Peyer's patch (tissue), 4 donors: ENCODE measurements at regions not wholly inside any gene's neighbourhood (a gene's known extent, or its start where the extent isn't known, plus 50 kb on each side); places are given as distances from the start of the nearest gene placed in this dataset.

ENCODE experiments used
- DNase-seq, 3 donors: peaks; one replicate each; pipeline ENCODE4 v3.0.0-alpha.2; 2017 to 2019
- H3K27ac ChIP-seq, 4 donors: fragments of 200-600 bp; sonication (generic); one replicate each; pipeline ENCODE4 v1.5.1; 2016 to 2019
- H3K27me3 ChIP-seq, 2 donors: fragments of 200-600 bp; sonication (generic); one replicate each; pipeline ENCODE4 v1.5.1; 2019
- H3K36me3 ChIP-seq, 3 donors: fragments of 200-600 bp; sonication (generic); one replicate each; pipeline ENCODE4 v1.5.1; 2016 to 2019
- H3K4me1 ChIP-seq, 4 donors: fragments of 200-600 bp; sonication (generic); one replicate each; pipeline ENCODE4 v1.5.1; 2016 to 2019
- H3K4me3 ChIP-seq, 4 donors: fragments of 200-600 bp; sonication (generic); 1 replicate in 3 of 4; 2 replicates in 1 of 4; pipeline ENCODE4 v1.5.1; 2016 to 2019; ENCODE audit warnings: mild to moderate bottlenecking in 1 of 4
- H3K9me3 ChIP-seq, 4 donors: fragments of 200-600 bp; sonication (generic); one replicate each; pipeline ENCODE4 v1.5.1; 2016 to 2019; ENCODE audit warnings: mild to moderate bottlenecking in 1 of 4
- POLR2A ChIP-seq, 2 donors: fragments of 450-650 bp; IDR thresholded peaks; one replicate each; pipeline ENCODE4 v1.5.1; 2017; ENCODE audit warnings: antibody characterized with exemption in 2 of 2, mild to moderate bottlenecking in 2 of 2, moderate library complexity in 2 of 2
- TF ChIP-seq, protein P1 (sequence below), 6 experiments: fragments of 450-650 bp in 4 of 6; fragments of 200-600 bp in 2 of 6; sonication (generic) in 1 of 6; IDR thresholded peaks; one replicate each; pipeline ENCODE4 v1.5.1; 2017 to 2019; ENCODE audit warnings: antibody characterized with exemption in 6 of 6, mild to moderate bottlenecking in 3 of 6, moderate library complexity in 1 of 6

DNA sequence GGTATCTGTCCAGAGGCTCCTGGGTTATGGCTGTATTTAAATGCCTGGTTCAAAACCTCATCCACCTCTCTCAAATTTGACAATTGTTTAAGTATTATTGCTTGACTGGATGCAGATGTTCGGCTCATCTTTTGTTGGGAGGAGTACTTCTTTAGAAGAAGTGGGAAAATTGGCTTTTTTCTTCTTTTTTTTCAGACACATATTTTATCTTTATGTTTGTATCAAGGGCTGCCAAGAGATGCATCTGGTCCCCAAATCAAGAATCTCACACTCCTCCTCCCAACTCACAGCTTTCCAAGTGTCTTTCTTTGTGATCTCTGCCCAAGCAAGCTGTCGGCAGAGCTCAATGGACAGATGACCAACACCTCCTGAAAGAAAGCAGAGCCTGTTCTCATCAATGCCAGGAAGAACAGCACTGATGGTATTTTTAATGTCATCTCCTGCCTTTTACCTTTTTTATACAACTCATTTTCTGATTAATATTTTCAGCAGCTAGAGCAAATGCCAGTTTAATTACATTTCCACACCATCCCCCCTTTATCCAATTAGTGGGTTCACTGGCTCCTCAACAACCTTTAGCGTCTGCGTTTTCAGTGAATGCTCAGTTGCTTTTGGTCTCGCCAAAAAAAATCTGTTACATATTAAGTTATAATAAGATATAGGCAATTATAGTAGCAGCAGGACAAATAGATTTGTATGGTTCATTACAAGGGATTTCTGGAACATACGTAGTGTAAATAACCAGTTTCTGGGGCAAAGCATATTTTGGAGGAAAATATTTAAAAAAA is 110.3 kb upstream of the SLIT3 start:
- H3K36me3 ChIP-seq: no peaks in the 10 kb centered on the region
- no peak overlapping the region for H3K4me3 ChIP-seq
- H3K9me3 ChIP-seq: no peaks in the 10 kb centered on the region
- H3K4me1 ChIP-seq: no peaks in the 10 kb centered on the region
- no peaks in the 10 kb centered on the region for H3K27me3 ChIP-seq
- no peak for DNase-seq
- TF ChIP-seq, protein P1, sequence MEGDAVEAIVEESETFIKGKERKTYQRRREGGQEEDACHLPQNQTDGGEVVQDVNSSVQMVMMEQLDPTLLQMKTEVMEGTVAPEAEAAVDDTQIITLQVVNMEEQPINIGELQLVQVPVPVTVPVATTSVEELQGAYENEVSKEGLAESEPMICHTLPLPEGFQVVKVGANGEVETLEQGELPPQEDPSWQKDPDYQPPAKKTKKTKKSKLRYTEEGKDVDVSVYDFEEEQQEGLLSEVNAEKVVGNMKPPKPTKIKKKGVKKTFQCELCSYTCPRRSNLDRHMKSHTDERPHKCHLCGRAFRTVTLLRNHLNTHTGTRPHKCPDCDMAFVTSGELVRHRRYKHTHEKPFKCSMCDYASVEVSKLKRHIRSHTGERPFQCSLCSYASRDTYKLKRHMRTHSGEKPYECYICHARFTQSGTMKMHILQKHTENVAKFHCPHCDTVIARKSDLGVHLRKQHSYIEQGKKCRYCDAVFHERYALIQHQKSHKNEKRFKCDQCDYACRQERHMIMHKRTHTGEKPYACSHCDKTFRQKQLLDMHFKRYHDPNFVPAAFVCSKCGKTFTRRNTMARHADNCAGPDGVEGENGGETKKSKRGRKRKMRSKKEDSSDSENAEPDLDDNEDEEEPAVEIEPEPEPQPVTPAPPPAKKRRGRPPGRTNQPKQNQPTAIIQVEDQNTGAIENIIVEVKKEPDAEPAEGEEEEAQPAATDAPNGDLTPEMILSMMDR (IDR thresholded peaks at IDR 0.05): no peak
- H3K27ac ChIP-seq: no peak overlapping the region

DNA sequence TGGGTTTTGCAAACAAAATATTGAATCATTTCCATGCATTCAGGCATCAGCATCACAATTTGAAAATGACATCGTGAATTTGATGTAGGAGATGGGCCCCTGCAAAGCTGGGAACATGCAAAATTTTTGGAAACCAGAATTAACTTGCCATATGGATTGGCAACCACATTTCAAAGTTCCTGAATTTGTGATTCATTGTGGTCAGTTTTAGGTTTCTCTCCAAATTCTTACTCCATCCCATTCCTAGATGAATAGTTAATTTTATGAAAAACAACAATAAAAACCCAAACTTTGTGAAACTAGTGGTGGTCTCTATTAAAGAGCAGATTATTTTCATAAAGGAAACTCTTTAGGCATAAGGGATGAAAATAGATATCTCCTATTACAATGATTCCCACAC is 107.8 kb upstream of the SLIT3 start:
- no peak overlapping the region for H3K4me3 ChIP-seq
- no peak for TF ChIP-seq POLR2A (IDR thresholded peaks at IDR 0.05)
- TF ChIP-seq, protein P1 (IDR thresholded peaks at IDR 0.05): no peak
- no peaks in the 10 kb centered on the region for H3K9me3 ChIP-seq
- DNase-seq: no peak
- no peaks in the 10 kb centered on the region for H3K27me3 ChIP-seq
- H3K27ac ChIP-seq: no peak overlapping the region
- H3K36me3 ChIP-seq: no peaks in the 10 kb centered on the region
- no peaks in the 10 kb centered on the region for H3K4me1 ChIP-seq

GRCh38 chr5:169408171-169408570 is 107.2 kb upstream of the SLIT3 start:
- Histone ChIP-seq H3K9me3 (no peaks in the 10 kb centered on the region), H3K4me1 (no peaks in the 10 kb centered on the region), H3K4me3 (no peak overlapping the region), H3K27ac (no peak overlapping the region), H3K27me3 (no peaks in the 10 kb centered on the region), H3K36me3 (no peaks in the 10 kb centered on the region)
- no peak for TF ChIP-seq POLR2A (IDR thresholded peaks at IDR 0.05)
- TF ChIP-seq, protein P1 (IDR thresholded peaks at IDR 0.05): no peak
- DNase-seq: no peak

DNA sequence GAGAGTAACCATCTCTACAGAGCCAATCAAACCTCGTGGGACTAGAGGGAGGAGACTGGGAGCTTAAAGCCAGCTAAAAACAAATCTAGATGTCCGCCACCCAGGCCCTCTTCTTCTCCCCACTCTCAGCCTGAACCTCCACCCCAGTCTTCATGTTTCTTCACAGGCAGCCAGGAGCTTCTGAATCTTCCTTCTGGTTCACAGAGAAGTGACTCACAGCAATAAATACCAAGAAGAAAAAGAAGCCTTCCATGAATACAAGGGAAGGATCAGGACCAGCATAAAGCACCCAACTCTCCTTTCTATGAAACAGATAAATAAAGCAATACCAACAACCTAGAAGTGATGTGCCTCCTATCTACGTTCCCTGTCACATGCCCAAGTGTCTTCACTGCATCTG is 103.3 kb upstream of the SLIT3 start:
- Histone ChIP-seq H3K27me3 (no peaks in the 10 kb centered on the region), H3K4me1 (no peaks in the 10 kb centered on the region), H3K36me3 (no peaks in the 10 kb centered on the region), H3K9me3 (no peaks in the 10 kb centered on the region), H3K4me3 (no peak overlapping the region), H3K27ac (no peak overlapping the region)
- no peak for DNase-seq
- no peak for TF ChIP-seq POLR2A (IDR thresholded peaks at IDR 0.05)
- TF ChIP-seq, protein P1 (IDR thresholded peaks at IDR 0.05): no peak

DNA sequence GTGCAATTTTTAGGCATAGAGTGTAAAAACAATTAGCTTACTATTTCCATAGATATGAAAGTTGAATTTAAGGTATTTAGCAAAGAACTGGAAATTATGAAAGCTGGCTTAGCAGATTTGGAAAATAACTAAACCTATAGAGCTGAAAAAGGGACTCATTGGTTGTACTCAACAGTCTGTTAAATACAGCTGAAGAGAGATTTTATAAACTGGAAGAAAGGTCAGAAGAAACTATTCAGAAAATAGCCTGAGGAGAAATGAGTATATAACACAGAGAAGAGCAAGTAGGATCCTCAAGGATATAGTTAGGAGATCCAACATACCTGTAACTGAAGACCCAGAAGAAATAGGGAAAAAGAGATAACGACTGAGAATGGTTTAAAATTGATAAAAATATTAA is 97.6 kb upstream of the SLIT3 start:
- no peak for DNase-seq
- no peak overlapping the region for H3K27ac ChIP-seq
- H3K9me3 ChIP-seq: no peaks in the 10 kb centered on the region
- H3K27me3 ChIP-seq: no peaks in the 10 kb centered on the region
- no peaks in the 10 kb centered on the region for H3K4me1 ChIP-seq
- H3K36me3 ChIP-seq: no peaks in the 10 kb centered on the region
- no peak overlapping the region for H3K4me3 ChIP-seq
- TF ChIP-seq POLR2A (IDR thresholded peaks at IDR 0.05): no peak
- TF ChIP-seq, protein P1 (IDR thresholded peaks at IDR 0.05): no peak
